Transverse colon (tissue), 4 donors: ENCODE measurements at regions not wholly inside any gene's neighbourhood (a gene's known extent, or its start where the extent isn't known, plus 50 kb on each side); places are given as distances from the start of the nearest gene placed in this dataset.
A peak's percentile ranks its signal among the peaks of the same experiment; 100 is the strongest.

ENCODE experiments used
- DNase-seq: peaks from one replicate; pipeline ENCODE4 v3.0.0-alpha.2; 2019
- H3K27ac ChIP-seq, 4 donors: fragments of 200-600 bp; sonication (generic); 2 replicates each; pipeline ENCODE4 v1.5.1; 2016 to 2018; ENCODE audit warnings: inconsistent platforms in 4 of 4
- H3K27me3 ChIP-seq: fragments of 200-600 bp; sonication (generic); 2 replicates; pipeline ENCODE4 v1.5.1; 2017; ENCODE audit warnings: inconsistent platforms
- H3K36me3 ChIP-seq, 4 donors: fragments of 200-600 bp; sonication (generic); 2 replicates each; pipeline ENCODE4 v1.5.1; 2017 to 2019; ENCODE audit warnings: inconsistent platforms in 4 of 4
- H3K4me1 ChIP-seq, 4 donors: fragments of 200-600 bp; sonication (generic); 2 replicates each; pipeline ENCODE4 v1.5.1; 2017 to 2020; ENCODE audit warnings: inconsistent platforms in 4 of 4
- H3K4me3 ChIP-seq, 4 donors: fragments of 200-600 bp; sonication (generic); 1 replicate in 1 of 4; 2 replicates in 3 of 4; pipeline versions ENCODE4 v1.5.1 to v1.6.1; 2017 to 2019; ENCODE audit warnings: inconsistent platforms in 4 of 4
- H3K9me3 ChIP-seq, 2 donors: fragments of 200-600 bp; sonication (generic); 2 replicates each; pipeline ENCODE4 v1.5.1; 2017 to 2019; ENCODE audit warnings: inconsistent platforms in 2 of 2
- EP300 ChIP-seq: sonication (generic); formaldehyde crosslinking; IDR thresholded peaks from one replicate; pipeline ENCODE4 v1.6.1; 2017; ENCODE audit warnings: antibody characterized with exemption, low read depth
- POLR2A ChIP-seq: fragments of 450-650 bp; IDR thresholded peaks from one replicate; pipeline ENCODE4 v1.6.1; 2016; ENCODE audit warnings: antibody characterized with exemption, mild to moderate bottlenecking, moderate library complexity
- POLR2AphosphoS5 ChIP-seq, 3 donors: sonication (generic); formaldehyde crosslinking; IDR thresholded peaks; one replicate each; pipeline ENCODE4 v1.6.1; 2016; ENCODE audit warnings: antibody characterized with exemption in 3 of 3
- WGBS, 2 donors: methylation state at CpG; one replicate each; pipeline ENCODE4 v1.1.5; 2018; ENCODE audit warnings: low coverage in 1 of 2; 5-methylcytosine and 5-hydroxymethylcytosine counted together
- in situ Hi-C, 4 donors: fragments of 200-750 bp; cut with MboI; loops; one replicate each; pipeline versions ENCODE4 v1.15.0 to v1.15.1; 2017; ENCODE audit warnings: low sequenced_read_pairs in 3 of 4, low pct_ligation_motif_present in 1 of 4, low pct_unique_long_range_greater_than_20kb in 1 of 4
- intact Hi-C: fragments of 100-400 bp; cut with DNase I; formaldehyde crosslinking; loops from one replicate; pipeline ENCODE4 v1.15.1; 2023; ENCODE audit warnings: low total_unique reads
- TF ChIP-seq, protein P1 (sequence below), 5 experiments: fragments of 200-600 bp in 3 of 5; fragments of 450-650 bp in 2 of 5; sonication (generic) in 3 of 5; IDR thresholded peaks; 1 replicate in 2 of 5; 2 replicates in 3 of 5; pipeline ENCODE4 v1.5.1; 2016 to 2017; ENCODE audit warnings: antibody characterized with exemption in 5 of 5, inconsistent platforms in 3 of 5, mild to moderate bottlenecking in 2 of 5, moderate library complexity in 1 of 5

DNA sequence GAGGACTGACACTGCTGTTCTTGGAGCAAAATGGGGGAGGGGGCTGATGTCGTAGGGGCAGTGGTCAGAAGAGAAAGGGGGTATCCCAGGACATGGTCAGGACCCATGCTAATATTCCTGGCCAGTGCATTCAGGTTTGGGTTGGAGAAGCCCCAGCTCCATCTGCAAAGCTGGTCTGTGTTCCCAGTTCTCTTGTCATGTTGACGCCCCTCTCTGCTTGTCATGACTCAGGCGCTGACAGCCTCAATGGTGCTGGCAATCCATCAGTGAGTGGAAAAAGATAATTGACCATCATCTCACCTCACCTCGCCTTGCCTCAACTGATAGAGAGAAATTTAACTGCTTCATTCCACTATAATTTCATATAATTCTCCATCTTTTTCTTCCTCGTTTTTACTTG lies 283.1 kb upstream of the CADM1 start:
- Histone ChIP-seq H3K4me3 (no peak overlapping the region), H3K36me3 (no peaks in the 10 kb centered on the region), H3K27me3 (no peaks in the 10 kb centered on the region), H3K27ac (no peak overlapping the region), H3K4me1 (no peaks in the 10 kb centered on the region), H3K9me3 (peaks cover 0 to 2% of the 10 kb centered on the region in 2 donors)
- intact Hi-C loops (no loop called here), in situ Hi-C loops (no loop called here)
- DNase-seq, result no peak
- WGBS, 2 donors, result 81% methylated on average over 5 of the region's 5 CpGs
- TF ChIP-seq EP300, result no peak
- TF ChIP-seq, protein P1, sequence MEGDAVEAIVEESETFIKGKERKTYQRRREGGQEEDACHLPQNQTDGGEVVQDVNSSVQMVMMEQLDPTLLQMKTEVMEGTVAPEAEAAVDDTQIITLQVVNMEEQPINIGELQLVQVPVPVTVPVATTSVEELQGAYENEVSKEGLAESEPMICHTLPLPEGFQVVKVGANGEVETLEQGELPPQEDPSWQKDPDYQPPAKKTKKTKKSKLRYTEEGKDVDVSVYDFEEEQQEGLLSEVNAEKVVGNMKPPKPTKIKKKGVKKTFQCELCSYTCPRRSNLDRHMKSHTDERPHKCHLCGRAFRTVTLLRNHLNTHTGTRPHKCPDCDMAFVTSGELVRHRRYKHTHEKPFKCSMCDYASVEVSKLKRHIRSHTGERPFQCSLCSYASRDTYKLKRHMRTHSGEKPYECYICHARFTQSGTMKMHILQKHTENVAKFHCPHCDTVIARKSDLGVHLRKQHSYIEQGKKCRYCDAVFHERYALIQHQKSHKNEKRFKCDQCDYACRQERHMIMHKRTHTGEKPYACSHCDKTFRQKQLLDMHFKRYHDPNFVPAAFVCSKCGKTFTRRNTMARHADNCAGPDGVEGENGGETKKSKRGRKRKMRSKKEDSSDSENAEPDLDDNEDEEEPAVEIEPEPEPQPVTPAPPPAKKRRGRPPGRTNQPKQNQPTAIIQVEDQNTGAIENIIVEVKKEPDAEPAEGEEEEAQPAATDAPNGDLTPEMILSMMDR (IDR thresholded peaks at IDR 0.05), result no peak
- no peak for TF ChIP-seq POLR2A

DNA sequence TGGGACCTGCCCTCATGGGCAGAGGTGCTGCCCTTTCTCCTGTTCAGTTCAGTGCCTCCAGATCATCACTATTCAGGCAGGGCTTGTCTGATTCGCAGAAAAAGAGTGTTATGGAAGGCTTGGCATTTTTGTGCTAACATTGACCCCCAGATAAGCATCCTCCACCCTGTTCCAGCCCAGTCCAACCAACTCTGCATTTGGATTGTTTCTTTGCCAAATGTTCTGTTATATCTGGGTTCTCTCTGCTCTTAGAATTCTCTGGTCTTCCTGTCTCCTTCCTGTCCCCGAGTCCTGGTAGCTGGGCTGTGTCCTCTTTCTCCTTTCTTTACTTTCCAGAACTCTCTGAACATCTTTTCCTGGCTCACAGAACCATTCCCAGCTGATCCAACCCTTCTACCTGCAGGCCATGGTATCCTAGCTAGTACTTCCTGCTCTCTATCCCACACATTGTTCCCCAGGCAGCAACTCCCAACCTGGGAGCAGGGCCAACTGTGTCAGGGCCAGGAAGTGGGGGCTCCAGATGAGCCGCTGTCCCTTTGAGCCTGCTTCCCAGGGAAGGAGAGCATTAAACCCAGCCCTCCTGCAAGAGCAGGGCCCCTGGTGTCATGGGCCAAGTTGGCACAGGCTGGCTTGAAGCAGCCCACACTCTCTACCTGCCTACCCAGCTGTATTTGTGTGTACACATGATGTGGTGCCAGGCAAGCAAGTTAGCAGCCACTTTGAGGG lies 280.7 kb upstream of the CADM1 start:
- in situ Hi-C loops (no loop called here), intact Hi-C loops (loop anchor here (5.0 kb wide), 1 partner anchor 463 kb away; no protein-coding TSS in a partner anchor)
- DNase-seq, result peak; percentile 32
- no peak overlapping the region for H3K27ac ChIP-seq
- no peaks in the 10 kb centered on the region for H3K27me3 ChIP-seq
- H3K4me1 ChIP-seq, result no peaks in the 10 kb centered on the region
- TF ChIP-seq, protein P1 (IDR thresholded peaks at IDR 0.05), result no peak
- TF ChIP-seq POLR2AphosphoS5 (IDR thresholded peaks at IDR 0.05), result no peak
- TF ChIP-seq POLR2A, result no peak
- no peak for TF ChIP-seq EP300
- 38 to 71% methylated on average over 1 to 3 of the region's 3 CpGs for WGBS, 2 donors
- H3K9me3 ChIP-seq, result peaks cover 0 to 4% of the 10 kb centered on the region in 2 donors
- H3K36me3 ChIP-seq, result no peaks in the 10 kb centered on the region
- no peak overlapping the region for H3K4me3 ChIP-seq

DNA sequence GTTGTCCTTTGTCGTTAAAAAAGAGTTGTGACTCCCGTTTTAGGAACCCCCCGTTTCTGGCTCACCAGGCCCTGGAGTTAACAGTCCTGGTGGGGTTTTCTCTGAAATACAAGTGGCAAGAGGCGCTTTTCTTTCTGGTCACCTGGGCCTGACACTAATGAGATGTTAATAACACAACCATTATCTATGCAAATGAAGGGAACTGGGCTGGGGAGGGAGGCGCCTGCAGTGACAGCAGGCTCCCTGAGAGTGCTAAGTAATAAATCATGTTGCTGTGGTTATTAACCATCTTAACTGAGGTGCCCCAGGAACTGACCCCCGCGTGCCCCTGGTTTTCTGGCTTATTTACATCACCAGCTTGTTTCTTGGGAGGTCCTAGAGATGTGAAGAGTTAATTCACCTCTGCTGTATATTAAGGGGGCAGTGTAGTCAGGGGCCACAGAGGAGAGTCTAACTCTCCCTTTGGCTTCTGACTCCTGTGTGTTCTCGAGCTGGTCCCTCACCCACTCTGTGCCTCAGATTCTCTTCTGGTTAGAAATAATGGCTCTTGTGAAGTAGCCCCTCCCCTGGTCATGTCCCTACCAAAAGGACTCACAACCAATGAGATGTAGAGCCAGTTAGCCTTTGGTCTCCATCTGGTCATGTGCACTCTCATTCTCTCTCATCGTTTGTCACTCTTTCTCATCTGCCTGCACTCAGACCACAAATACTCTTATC lies 276.6 kb upstream of the CADM1 start:
- DNase-seq, result no peak
- H3K27ac ChIP-seq, result no peak overlapping the region
- intact Hi-C loops, result loop anchor here (5.0 kb wide), 1 partner anchor 459 kb away; no protein-coding TSS in a partner anchor
- peaks cover 0 to 4% of the 10 kb centered on the region in 2 donors for H3K9me3 ChIP-seq
- H3K4me3 ChIP-seq, result no peak overlapping the region
- in situ Hi-C loops, result no loop called here
- H3K27me3 ChIP-seq, result no peaks in the 10 kb centered on the region
- no peaks in the 10 kb centered on the region for H3K4me1 ChIP-seq
- TF ChIP-seq, protein P1 (IDR thresholded peaks at IDR 0.05), result no peak
- TF ChIP-seq EP300, result no peak
- TF ChIP-seq POLR2AphosphoS5 (IDR thresholded peaks at IDR 0.05), result no peak
- TF ChIP-seq POLR2A, result no peak
- WGBS, 2 donors, result 69 to 80% methylated on average over 8 to 9 of the region's 9 CpGs
- H3K36me3 ChIP-seq, result no peaks in the 10 kb centered on the region

DNA sequence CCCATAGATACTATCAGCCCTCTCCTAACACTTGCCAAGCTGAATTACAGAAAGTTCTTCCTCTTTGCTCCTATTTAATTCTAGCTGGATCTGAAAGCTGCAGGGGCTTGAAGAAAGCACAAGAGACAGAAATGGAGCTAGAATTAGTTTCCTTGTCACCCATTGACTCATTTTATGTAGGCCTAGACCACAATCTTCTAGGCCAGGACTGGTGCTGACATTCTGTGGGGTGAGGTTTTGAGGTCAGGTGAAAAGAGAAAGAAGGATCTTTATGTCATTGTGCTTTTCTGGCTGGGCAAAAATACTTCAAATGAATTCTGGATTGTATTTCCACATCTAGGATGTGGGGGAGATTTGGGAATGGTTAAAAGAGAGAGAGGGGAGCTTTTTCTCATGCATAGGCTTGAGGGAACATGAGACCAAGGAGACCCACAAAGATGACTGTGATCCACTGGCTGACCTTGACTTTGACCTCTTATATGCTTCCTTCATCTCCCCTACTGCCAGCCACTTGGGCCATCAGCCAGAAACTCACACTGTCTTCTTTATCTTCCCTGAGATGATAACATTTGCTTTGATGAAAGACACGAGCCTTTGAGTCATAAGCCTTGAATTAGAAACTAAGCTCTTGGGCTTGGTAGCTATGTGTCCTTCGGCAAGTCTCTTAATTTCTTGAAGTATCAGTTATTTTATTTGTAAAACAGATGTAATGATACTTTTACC lies 274.9 kb upstream of the CADM1 start:
- in situ Hi-C loops, result no loop called here
- no peak for TF ChIP-seq POLR2AphosphoS5 (IDR thresholded peaks at IDR 0.05)
- TF ChIP-seq EP300, result no peak
- TF ChIP-seq POLR2A, result no peak
- TF ChIP-seq, protein P1 (IDR thresholded peaks at IDR 0.05), result no peak
- Histone ChIP-seq H3K4me3 (no peak overlapping the region), H3K27me3 (no peaks in the 10 kb centered on the region), H3K36me3 (no peaks in the 10 kb centered on the region), H3K4me1 (no peaks in the 10 kb centered on the region), H3K9me3 (peaks cover 0 to 4% of the 10 kb centered on the region in 2 donors), H3K27ac (no peak overlapping the region)
- WGBS, 2 donors, result 79% methylated on average over 2 of the region's 2 CpGs
- DNase-seq, result no peak
- intact Hi-C loops, result no loop called here
